ENCODE measurements at regions not wholly inside any gene's neighbourhood (a gene's known extent, or its start where the extent isn't known, plus 50 kb on each side); places are given as distances from the start of the nearest gene placed in this dataset.

DNA sequence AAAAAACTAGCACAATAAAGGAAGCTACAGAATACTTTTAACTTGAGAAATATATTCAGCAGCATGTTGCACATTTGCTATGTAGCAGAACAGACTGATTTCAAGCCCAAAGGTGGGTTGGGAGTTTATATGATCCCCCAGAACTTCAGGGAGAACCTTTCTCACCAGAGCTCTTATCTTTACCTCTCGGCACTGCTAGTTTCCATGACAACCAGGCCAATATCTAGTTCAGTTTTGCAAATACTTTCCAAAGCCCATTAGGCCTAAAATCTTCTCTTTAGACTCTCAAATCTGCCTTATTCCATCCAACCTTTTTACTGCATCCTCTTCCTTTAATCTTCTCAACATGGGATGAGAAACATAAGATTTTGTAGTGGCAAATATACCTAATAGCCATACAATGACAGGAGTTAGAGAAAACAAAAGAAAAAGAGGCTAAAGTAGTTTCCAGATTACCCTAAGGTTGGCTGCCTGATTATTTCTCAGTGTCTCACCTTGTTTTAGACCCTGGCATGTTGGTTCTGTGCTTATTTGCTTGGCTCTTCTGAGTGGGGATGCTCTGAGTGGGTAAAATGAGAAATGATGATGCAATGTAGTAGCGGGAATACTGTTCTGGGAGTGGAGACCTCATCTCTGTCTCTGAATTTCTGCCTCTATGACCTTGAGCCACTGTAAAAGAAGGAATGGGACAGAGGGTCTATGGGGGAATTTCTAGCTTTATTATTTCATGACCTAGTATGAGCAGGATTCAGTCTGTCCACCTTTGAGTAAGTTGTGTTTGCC lies 427.6 kb upstream of the STXBP6 start:
- Histone ChIP-seq H3K27me3 (no peaks in the 10 kb centered on the region), H3K27ac (no peak overlapping the region), H3K4me3 (no peak overlapping the region), H3K4me1 (no peaks in the 10 kb centered on the region), H3K36me3 (no peaks in the 10 kb centered on the region), H3K9me3 (no peaks in the 10 kb centered on the region)
- DNase-seq (no peak), ATAC-seq (no peak)
- intact Hi-C loops (cut with DNase I): no loop called here
- WGBS, 2 donors: 46 to 47% methylated on average over 2 of the region's 2 CpGs
- TF ChIP-seq, protein P1, sequence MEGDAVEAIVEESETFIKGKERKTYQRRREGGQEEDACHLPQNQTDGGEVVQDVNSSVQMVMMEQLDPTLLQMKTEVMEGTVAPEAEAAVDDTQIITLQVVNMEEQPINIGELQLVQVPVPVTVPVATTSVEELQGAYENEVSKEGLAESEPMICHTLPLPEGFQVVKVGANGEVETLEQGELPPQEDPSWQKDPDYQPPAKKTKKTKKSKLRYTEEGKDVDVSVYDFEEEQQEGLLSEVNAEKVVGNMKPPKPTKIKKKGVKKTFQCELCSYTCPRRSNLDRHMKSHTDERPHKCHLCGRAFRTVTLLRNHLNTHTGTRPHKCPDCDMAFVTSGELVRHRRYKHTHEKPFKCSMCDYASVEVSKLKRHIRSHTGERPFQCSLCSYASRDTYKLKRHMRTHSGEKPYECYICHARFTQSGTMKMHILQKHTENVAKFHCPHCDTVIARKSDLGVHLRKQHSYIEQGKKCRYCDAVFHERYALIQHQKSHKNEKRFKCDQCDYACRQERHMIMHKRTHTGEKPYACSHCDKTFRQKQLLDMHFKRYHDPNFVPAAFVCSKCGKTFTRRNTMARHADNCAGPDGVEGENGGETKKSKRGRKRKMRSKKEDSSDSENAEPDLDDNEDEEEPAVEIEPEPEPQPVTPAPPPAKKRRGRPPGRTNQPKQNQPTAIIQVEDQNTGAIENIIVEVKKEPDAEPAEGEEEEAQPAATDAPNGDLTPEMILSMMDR (IDR thresholded peaks at IDR 0.05): no peak

GRCh38 chr14:25472700-25473099 lies 422.8 kb upstream of the STXBP6 start:
- no peaks in the 10 kb centered on the region for H3K36me3 ChIP-seq
- DNase-seq (no peak), ATAC-seq (no peak)
- TF ChIP-seq, protein P1 (IDR thresholded peaks at IDR 0.05): no peak
- no peaks in the 10 kb centered on the region for H3K4me1 ChIP-seq
- H3K4me3 ChIP-seq: no peak overlapping the region
- no peak overlapping the region for H3K27ac ChIP-seq
- WGBS, 2 donors: 96 to 98% methylated on average over 1 of the region's 1 CpG
- no peaks in the 10 kb centered on the region for H3K27me3 ChIP-seq
- H3K9me3 ChIP-seq: no peaks in the 10 kb centered on the region
- intact Hi-C loops (cut with DNase I): no loop called here

GRCh38 chr14:25464772-25465171 lies 414.8 kb upstream of the STXBP6 start:
- H3K36me3 ChIP-seq: no peaks in the 10 kb centered on the region
- intact Hi-C loops (cut with DNase I): no loop called here
- DNase-seq (no peak), ATAC-seq (no peak)
- H3K4me3 ChIP-seq: no peak overlapping the region
- H3K9me3 ChIP-seq: peaks cover 0 to 6% (median 0%) of the 10 kb centered on the region in 11 donors
- no peaks in the 10 kb centered on the region for H3K27me3 ChIP-seq
- TF ChIP-seq, protein P1 (IDR thresholded peaks at IDR 0.05): no peak
- no peaks in the 10 kb centered on the region for H3K4me1 ChIP-seq
- no peak overlapping the region for H3K27ac ChIP-seq

GRCh38 chr14:25464078-25464477 lies 414.1 kb upstream of the STXBP6 start:
- intact Hi-C loops (cut with DNase I): no loop called here
- ATAC-seq (no peak), DNase-seq (no peak)
- Histone ChIP-seq H3K9me3 (peaks cover 0 to 6% (median 0%) of the 10 kb centered on the region in 11 donors), H3K4me3 (no peak overlapping the region), H3K27ac (no peak overlapping the region), H3K36me3 (no peaks in the 10 kb centered on the region), H3K27me3 (no peaks in the 10 kb centered on the region), H3K4me1 (no peaks in the 10 kb centered on the region)
- TF ChIP-seq, protein P1 (IDR thresholded peaks at IDR 0.05): no peak

Data from heart right ventricle (tissue), 16 donors.